ENCODE measurements at regions not wholly inside any gene's neighbourhood (a gene's known extent, or its start where the extent isn't known, plus 50 kb on each side); places are given as distances from the start of the nearest gene placed in this dataset.

- TF ChIP-seq CTCF (IDR thresholded peaks at IDR 0.05): no peak
- no peak for TF ChIP-seq REST (IDR thresholded peaks at IDR 0.05; ENCODE audit: insufficient read depth in 1 of 2, low read depth in 2 of 2, low read length in 1 of 2)
- TF ChIP-seq POLR2AphosphoS5 (IDR thresholded peaks at IDR 0.05; ENCODE audit: low read depth, low read length): no peak
Measured at GRCh38 chr2:59746291-59746690, 807.2 kb downstream of the BCL11A start.
